Ascending aorta (tissue), 2 donors: ENCODE measurements at regions not wholly inside any gene's neighbourhood (a gene's known extent, or its start where the extent isn't known, plus 50 kb on each side); places are given as distances from the start of the nearest gene placed in this dataset.

Source experiments
- DNase-seq, 2 donors: peaks; one replicate each; pipeline ENCODE4 v3.0.0-alpha.2; 2019; ENCODE audit warnings: low spot score in 2 of 2
- H3K27ac ChIP-seq, 2 donors: fragments of 200-600 bp; sonication (generic); one replicate each; pipeline ENCODE4 v1.5.1; 2016 to 2017; ENCODE audit warnings: mild to moderate bottlenecking in 1 of 2
- H3K27me3 ChIP-seq: fragments of 200-600 bp; sonication (generic); one replicate; pipeline ENCODE4 v1.5.1; 2017
- H3K36me3 ChIP-seq, 2 donors: fragments of 200-600 bp; sonication (generic); one replicate each; pipeline ENCODE4 v1.5.1; 2016
- H3K4me1 ChIP-seq, 2 donors: fragments of 200-600 bp; sonication (generic); one replicate each; pipeline ENCODE4 v1.5.1; 2016 to 2017; ENCODE audit warnings: mild to moderate bottlenecking in 1 of 2
- H3K4me3 ChIP-seq, 2 donors: fragments of 200-600 bp; sonication (generic); one replicate each; pipeline ENCODE4 v1.5.1; 2016 to 2017; ENCODE audit warnings: mild to moderate bottlenecking in 1 of 2
- H3K9me3 ChIP-seq, 2 donors: fragments of 200-600 bp; sonication (generic); one replicate each; pipeline ENCODE4 v1.5.1; 2016
- CTCF ChIP-seq, 3 experiments: fragments of 200-600 bp in 2 of 3; fragments of 450-650 bp in 1 of 3; sonication (generic) in 2 of 3; IDR thresholded peaks; one replicate each; pipeline ENCODE4 v1.5.1; 2016 to 2019; ENCODE audit warnings: antibody characterized with exemption in 3 of 3, mild to moderate bottlenecking in 1 of 3, moderate library complexity in 1 of 3
- intact Hi-C: fragments of 100-400 bp; cut with DNase I; formaldehyde crosslinking; loops from one replicate; pipeline ENCODE4 v1.15.1; 2023

GRCh38 chr21:36211660-36212512 lies 55.3 kb downstream of the DOP1B start:
- Histone ChIP-seq H3K27ac (no peak overlapping the region), H3K4me3 (no peak overlapping the region), H3K4me1 (no peaks in the 10 kb centered on the region), H3K27me3 (no peaks in the 10 kb centered on the region), H3K36me3 (peaks cover 8 to 34% of the 10 kb centered on the region in 2 donors), H3K9me3 (no peaks in the 10 kb centered on the region)
- no peak for TF ChIP-seq CTCF (IDR thresholded peaks at IDR 0.05)
- intact Hi-C loops: no loop called here
- no peak for DNase-seq

GRCh38 chr21:36212513-36212780 lies 55.8 kb downstream of the DOP1B start:
- Histone ChIP-seq H3K4me3 (no peak overlapping the region), H3K4me1 (no peaks in the 10 kb centered on the region), H3K9me3 (no peaks in the 10 kb centered on the region), H3K36me3 (peaks cover 8 to 34% of the 10 kb centered on the region in 2 donors), H3K27me3 (no peaks in the 10 kb centered on the region), H3K27ac (no peak overlapping the region)
- intact Hi-C loops: no loop called here
- no peak for DNase-seq
- no peak for TF ChIP-seq CTCF (IDR thresholded peaks at IDR 0.05)

DNA sequence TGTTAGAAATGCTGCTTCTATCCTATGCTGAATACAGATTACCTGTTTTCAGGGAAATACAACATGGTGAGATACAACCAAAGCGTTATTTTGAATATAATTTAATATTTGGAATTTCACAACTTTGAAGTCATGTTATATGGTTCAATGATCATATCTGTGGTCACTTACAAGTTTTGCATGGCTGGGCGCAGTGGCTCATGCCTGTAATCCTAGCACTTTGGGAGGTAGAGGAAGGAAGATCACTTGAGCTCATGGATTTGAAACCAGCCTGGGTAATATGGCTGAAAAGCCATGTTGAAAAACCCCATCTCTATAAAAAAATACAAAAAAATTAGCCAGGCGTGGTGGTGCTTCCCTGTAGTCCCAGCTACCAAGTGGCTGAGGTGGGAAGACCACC lies 57.9 kb downstream of the DOP1B start:
- Histone ChIP-seq H3K4me1 (no peaks in the 10 kb centered on the region), H3K4me3 (no peak overlapping the region), H3K9me3 (no peaks in the 10 kb centered on the region), H3K27me3 (no peaks in the 10 kb centered on the region), H3K36me3 (peaks cover 8 to 35% of the 10 kb centered on the region in 2 donors), H3K27ac (no peak overlapping the region)
- no peak for DNase-seq
- intact Hi-C loops: no loop called here
- no peak for TF ChIP-seq CTCF (IDR thresholded peaks at IDR 0.05)

GRCh38 chr21:36217743-36218142 lies 61.1 kb downstream of the DOP1B start:
- Histone ChIP-seq H3K4me1 (no peaks in the 10 kb centered on the region), H3K27me3 (no peaks in the 10 kb centered on the region), H3K9me3 (no peaks in the 10 kb centered on the region), H3K4me3 (no peak overlapping the region), H3K36me3 (peaks cover 13 to 34% of the 10 kb centered on the region in 2 donors), H3K27ac (no peak overlapping the region)
- no peak for DNase-seq
- TF ChIP-seq CTCF (IDR thresholded peaks at IDR 0.05): no peak
- intact Hi-C loops: no loop called here

GRCh38 chr21:36218691-36219090 lies 62.1 kb downstream of the DOP1B start:
- DNase-seq: no peak
- H3K27me3 ChIP-seq: no peaks in the 10 kb centered on the region
- H3K36me3 ChIP-seq: peaks cover 13 to 28% of the 10 kb centered on the region in 2 donors
- H3K4me3 ChIP-seq: no peak overlapping the region
- TF ChIP-seq CTCF (IDR thresholded peaks at IDR 0.05): no peak
- no peak overlapping the region for H3K27ac ChIP-seq
- intact Hi-C loops: no loop called here
- H3K9me3 ChIP-seq: no peaks in the 10 kb centered on the region
- H3K4me1 ChIP-seq: no peaks in the 10 kb centered on the region

- intact Hi-C loops: no loop called here
- Histone ChIP-seq H3K36me3 (peaks cover 17 to 27% of the 10 kb centered on the region in 2 donors), H3K4me1 (no peaks in the 10 kb centered on the region), H3K27ac (no peak overlapping the region), H3K9me3 (no peaks in the 10 kb centered on the region), H3K4me3 (no peak overlapping the region), H3K27me3 (no peaks in the 10 kb centered on the region)
- TF ChIP-seq CTCF (IDR thresholded peaks at IDR 0.05): no peak
- no peak for DNase-seq
Observed at GRCh38 chr21:36223451-36223850, 66.8 kb downstream of the DOP1B start.
